AG04450 (cell line): ENCODE measurements at regions not wholly inside any gene's neighbourhood (a gene's known extent, or its start where the extent isn't known, plus 50 kb on each side); places are given as distances from the start of the nearest gene placed in this dataset.

Experiments used
- CTCF ChIA-PET: fragments of 300-600, 350-600 bp; formaldehyde crosslinking; extraction: SDS; loops from one replicate; lab custom pipeline; 2022; ENCODE audit warnings: antibody characterized with exemption, inconsistent platforms; lab: Charles Lee
- POLR2A ChIA-PET: fragments of 350-600 bp; formaldehyde crosslinking; extraction: SDS; loops from one replicate; lab custom pipeline; 2021; ENCODE audit warnings: antibody characterized with exemption, inconsistent platforms; lab: Yijun Ruan, JAX
- DNase-seq: peaks from one replicate; pipeline ENCODE4 v3.0.0-alpha.2; 2011; ENCODE audit warnings: low read depth, low spot score
- H3K27ac ChIP-seq: one replicate; pipeline ENCODE4 v1.5.1; 2012; ENCODE audit warnings: low read depth, low read length, control low read depth
- H3K27me3 ChIP-seq: one replicate; pipeline ENCODE4 v1.6.0; 2012; ENCODE audit warnings: low read length; ENCODE audit not compliant: control insufficient read depth, insufficient read depth
- H3K4me3 ChIP-seq: 2 replicates; pipeline ENCODE4 v1.5.1; 2011; ENCODE audit warnings: mild to moderate bottlenecking, low read depth, low read length, control low read depth
- H3K9me3 ChIP-seq: 2 replicates; pipeline ENCODE4 v1.5.1; 2012; ENCODE audit warnings: low read length; ENCODE audit not compliant: control insufficient read depth, insufficient read depth
- TF ChIP-seq, protein P1 (sequence below): IDR thresholded peaks from 2 replicates; pipeline ENCODE4 v1.5.1; 2011; ENCODE audit warnings: low read depth, low read length, control low read depth, inconsistent platforms

DNA sequence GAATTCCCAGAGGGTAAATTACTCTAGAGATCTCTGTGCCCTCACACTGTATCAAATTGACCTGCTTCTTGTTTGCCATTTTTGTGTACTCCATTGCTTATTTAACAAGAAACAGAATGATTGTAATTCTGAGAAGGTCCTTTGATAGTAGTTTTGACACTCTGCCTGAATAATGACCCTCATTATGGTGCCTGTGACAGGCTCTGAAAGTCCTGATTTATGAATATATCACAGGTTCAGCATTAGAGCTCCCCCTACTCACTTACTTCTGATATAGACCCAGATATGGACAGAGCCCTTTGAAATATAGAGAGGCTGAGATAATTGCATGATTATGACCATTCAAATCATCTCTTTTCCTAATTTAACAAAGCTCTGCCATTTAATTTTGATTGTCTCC is 465.2 kb downstream of the MDFIC start:
- TF ChIP-seq, protein P1, sequence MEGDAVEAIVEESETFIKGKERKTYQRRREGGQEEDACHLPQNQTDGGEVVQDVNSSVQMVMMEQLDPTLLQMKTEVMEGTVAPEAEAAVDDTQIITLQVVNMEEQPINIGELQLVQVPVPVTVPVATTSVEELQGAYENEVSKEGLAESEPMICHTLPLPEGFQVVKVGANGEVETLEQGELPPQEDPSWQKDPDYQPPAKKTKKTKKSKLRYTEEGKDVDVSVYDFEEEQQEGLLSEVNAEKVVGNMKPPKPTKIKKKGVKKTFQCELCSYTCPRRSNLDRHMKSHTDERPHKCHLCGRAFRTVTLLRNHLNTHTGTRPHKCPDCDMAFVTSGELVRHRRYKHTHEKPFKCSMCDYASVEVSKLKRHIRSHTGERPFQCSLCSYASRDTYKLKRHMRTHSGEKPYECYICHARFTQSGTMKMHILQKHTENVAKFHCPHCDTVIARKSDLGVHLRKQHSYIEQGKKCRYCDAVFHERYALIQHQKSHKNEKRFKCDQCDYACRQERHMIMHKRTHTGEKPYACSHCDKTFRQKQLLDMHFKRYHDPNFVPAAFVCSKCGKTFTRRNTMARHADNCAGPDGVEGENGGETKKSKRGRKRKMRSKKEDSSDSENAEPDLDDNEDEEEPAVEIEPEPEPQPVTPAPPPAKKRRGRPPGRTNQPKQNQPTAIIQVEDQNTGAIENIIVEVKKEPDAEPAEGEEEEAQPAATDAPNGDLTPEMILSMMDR: no peak
- CTCF ChIA-PET: interaction anchor here (0.6 kb wide), 1 partner anchor 187 kb away, joined by 3 read pairs; no protein-coding TSS in a partner anchor
- POLR2A ChIA-PET: interaction anchor here (0.6 kb wide), 1 partner anchor 9 kb away, joined by 3 read pairs; no protein-coding TSS in a partner anchor

DNA sequence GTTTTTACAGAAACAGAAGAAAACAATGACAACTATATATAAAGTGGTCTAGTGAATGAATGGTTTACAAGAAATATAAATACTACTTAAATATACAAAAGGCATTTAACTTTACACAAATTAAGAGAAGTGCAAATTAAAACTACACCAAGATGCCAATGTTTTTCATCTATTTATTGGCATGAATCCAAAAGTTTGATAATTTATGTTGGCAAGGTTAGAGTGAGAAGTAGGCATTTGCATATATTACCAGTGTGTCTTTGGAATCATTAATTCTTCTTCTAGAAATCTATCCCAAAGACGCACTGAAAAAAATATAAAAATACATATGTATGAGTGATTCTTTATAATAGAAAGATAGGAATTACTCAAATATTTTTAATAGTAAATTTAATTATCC is 457.4 kb downstream of the MDFIC start:
- CTCF ChIA-PET: no interaction called here
- no peak overlapping the region for H3K27ac ChIP-seq
- POLR2A ChIA-PET: no interaction called here
- TF ChIP-seq, protein P1: no peak
- no peaks in the 10 kb centered on the region for H3K9me3 ChIP-seq
- no peaks in the 10 kb centered on the region for H3K27me3 ChIP-seq
- DNase-seq: no peak
- H3K4me3 ChIP-seq: no peak overlapping the region

More for the DNA sequence above, 465.2 kb downstream of the MDFIC start:
- Histone ChIP-seq H3K27me3 (no peaks in the 10 kb centered on the region), H3K9me3 (no peaks in the 10 kb centered on the region), H3K27ac (no peak overlapping the region), H3K4me3 (no peak overlapping the region)
- no peak for DNase-seq

DNA sequence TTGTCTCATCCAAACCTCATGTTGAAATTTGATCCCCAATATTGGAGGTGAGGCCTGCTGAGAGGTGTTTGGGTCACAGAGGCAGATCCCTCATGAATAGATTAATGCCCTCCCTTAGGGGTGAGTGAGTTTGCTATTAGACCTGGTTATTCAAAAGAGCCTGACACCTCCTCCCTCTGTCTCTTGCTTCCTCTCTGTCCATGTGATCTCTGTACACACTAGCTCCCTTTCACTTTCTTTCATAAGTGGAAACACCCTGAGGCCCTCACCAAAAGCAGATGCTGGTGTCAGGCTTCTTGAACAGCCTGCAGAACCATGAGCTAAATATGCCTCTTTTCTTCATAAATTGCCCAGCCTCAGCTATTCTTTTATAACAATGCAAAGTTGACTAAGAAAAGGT is 447.1 kb downstream of the MDFIC start:
- no peak for DNase-seq
- Histone ChIP-seq H3K27me3 (no peaks in the 10 kb centered on the region), H3K9me3 (no peaks in the 10 kb centered on the region), H3K27ac (no peak overlapping the region), H3K4me3 (no peak overlapping the region)
- TF ChIP-seq, protein P1: no peak
- ChIA-PET POLR2A (no interaction called here), CTCF (no interaction called here)

DNA sequence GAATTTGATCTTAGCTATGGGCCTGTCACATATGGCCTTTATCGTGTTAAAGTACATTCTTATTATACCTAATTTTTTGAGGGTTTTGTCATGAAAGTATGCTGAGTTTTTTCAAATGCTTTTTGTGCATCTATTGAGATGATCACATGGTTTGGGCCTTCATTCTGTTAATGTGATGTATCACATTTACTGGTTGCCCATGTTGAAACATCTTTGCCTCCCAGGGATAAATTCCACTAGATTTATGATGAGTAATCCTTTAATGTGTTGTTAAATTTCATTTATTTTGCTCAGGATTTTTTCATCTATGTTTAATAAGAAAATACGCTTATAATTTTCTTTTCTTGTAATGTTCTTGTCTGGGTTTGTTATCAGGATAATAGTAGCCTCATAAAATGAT is 442.0 kb downstream of the MDFIC start:
- no peak overlapping the region for H3K4me3 ChIP-seq
- no peak overlapping the region for H3K27ac ChIP-seq
- H3K27me3 ChIP-seq: no peaks in the 10 kb centered on the region
- TF ChIP-seq, protein P1: no peak
- ChIA-PET CTCF (no interaction called here), POLR2A (no interaction called here)
- no peak for DNase-seq
- H3K9me3 ChIP-seq: no peaks in the 10 kb centered on the region

DNA sequence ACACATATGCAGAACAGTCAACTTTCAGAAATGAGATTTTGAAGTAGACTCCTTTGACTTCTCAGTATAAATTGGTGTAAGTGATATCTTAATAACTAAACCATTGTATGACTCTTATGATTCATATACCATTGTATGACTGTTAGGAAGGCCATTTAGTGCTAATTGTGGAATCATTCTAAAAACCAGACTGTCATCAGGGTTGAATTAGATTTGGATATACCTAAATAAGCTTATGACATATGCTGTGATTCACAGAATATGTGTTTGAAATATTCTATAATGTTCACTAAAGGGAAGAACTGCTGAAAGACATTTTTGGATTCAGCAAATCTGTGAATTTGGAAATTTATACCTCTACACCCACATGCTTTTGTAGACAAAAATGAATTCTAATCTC is 438.1 kb downstream of the MDFIC start:
- no peak for DNase-seq

More for the DNA sequence above, 438.1 kb downstream of the MDFIC start:
- TF ChIP-seq, protein P1: no peak
- Histone ChIP-seq H3K27me3 (no peaks in the 10 kb centered on the region), H3K27ac (no peak overlapping the region), H3K9me3 (no peaks in the 10 kb centered on the region), H3K4me3 (no peak overlapping the region)
- POLR2A ChIA-PET: no interaction called here
- CTCF ChIA-PET: interaction anchor here (1.6 kb wide), 1 partner anchor 494 kb away, joined by 8 read pairs; no protein-coding TSS in a partner anchor
